Brain pericyte (primary cell): ENCODE measurements at regions not wholly inside any gene's neighbourhood (a gene's known extent, or its start where the extent isn't known, plus 50 kb on each side); places are given as distances from the start of the nearest gene placed in this dataset.

Experiments used
- DNase-seq: peaks from one replicate; pipeline ENCODE4 v3.0.0-alpha.2; 2012; ENCODE audit warnings: low read depth, low spot score

DNA sequence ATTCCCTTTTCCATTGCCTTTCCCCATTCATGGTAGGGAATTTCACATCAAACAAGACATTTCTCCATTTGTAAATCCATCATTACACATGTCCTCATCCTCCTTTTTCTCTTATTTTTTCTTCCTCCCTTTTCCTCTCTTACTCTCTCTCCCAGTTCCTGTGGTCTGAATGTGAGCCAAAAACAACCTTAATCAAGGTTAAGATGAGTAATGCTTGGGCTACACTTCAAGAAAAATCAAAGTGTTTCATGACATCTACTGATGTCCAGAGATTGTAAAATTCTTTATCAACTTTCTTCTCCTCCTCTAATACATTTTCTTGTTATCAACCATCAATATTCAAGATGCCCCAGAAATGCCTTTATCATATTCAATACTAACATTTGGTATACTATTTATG is 172.5 kb upstream of the PRNP start:
- no peak for DNase-seq

DNA sequence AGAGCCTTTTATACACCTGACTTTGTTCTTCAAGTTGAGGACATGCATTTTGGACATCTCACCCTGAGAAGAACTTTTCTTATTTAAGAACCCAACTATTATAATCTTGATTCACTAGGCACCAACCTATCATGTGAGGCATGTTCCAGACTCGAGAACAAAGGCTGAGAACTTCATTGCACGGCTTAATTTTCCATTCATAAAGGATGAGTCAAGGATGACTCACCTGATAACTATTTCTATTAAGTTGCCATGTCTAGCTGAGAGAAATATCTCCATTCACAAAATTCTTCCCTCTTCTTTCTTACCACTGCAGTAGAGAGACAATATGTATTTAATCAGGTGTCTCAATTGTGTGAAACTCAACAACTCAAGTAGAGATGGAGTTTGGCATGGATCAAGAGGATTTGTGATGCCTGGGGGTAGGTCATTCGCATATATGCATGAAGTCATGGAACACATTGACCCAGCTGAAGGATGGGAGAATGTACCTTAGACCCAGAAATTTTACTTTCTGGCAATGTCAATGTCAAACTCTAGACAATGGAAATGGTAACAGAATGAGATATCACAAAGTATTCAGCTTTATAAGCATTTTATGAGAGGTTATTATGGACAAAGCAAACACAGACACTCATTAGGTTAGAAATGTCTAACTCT is 173.2 kb upstream of the PRNP start:
- no peak for DNase-seq

DNA sequence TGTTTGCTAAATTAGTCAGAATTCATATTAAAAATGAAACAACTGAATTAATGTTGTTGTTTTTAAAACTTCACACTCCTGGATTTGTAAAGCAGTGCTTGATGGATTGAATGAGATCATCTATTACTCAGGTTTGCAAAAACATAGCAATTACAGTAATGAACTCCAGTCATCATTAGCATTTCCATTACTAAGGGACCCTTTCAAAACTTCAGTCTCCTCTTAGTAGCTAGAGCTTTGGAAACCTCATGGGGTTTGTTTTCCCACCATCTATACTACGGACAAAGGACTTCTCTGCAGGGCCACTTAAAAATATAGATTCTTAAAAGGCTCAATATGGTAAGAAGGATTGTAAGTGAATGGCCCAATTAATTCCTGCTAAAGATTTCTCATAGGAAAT is 174.5 kb upstream of the PRNP start:
- no peak for DNase-seq

DNA sequence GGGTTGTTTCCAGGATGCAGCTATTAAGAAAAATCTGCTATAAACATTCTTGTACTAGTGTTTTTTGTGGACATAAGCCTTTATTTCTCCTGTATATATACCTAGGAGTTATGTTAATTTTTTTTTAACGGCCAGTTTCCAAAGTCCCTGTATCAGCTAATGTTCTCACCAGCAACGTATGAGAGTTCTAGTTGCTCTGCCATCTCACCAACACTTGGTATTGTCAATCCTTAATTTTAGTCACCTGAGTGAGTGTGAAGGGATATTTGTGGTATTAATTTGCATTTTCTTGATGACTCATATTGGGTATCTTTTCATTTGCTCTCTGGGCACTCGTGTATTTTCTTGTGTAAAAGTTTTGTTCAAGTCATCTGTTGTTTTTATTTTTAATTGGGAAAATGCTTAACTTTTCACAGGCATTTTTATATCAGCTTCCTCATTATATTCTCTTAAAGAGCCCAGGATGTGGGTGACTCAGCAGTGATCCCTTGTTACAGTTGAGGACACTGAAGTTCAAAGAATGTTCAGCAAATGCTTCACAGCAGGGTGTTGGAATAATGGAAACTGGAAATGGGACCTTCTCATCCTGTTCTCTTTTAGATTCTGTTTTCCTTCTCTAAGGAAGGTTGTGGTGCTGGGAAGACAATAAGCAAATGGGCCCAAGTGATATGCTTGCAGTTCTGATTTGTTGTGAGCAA is 176.3 kb upstream of the PRNP start:
- DNase-seq = no peak

DNA sequence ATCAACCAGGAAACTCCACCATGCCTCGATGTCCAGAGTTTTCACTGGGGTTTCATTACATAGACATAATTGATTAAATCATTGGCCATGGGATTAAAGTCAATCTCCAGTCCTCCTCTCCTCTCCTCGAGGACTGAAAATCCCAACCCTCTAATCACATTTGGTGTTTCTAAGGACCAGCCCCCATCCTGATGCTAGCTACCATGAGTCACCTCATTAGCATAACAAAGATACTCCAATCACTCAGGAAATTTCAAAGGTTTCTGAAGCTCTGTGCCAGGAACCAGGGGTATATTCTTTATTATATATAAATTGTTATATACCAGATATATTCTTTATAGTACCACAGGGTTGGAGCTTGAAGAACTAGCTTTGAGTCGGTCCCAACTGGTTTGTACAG is 177.5 kb upstream of the PRNP start:
- no peak for DNase-seq

DNA sequence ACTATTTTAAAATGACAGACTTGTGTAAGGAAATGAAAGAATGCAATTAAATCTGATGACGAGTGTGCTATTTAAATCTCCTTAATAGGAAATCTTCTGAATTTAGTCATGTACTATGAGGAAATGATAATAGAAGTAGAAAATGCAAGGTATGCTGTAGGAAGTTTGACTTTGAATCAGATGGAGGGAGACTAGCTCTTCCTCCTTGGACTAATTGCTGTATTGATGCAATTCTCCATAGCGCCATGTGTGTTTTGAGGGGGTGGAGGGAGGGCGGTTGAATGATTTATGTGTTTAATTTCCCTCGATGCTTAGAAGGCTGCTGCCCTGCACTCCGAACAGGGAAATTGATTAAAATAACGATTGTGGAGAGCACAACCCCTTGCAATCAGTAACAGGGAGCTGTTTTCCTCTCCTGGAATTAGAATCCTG is 179.0 kb upstream of the PRNP start:
- no peak for DNase-seq

DNA sequence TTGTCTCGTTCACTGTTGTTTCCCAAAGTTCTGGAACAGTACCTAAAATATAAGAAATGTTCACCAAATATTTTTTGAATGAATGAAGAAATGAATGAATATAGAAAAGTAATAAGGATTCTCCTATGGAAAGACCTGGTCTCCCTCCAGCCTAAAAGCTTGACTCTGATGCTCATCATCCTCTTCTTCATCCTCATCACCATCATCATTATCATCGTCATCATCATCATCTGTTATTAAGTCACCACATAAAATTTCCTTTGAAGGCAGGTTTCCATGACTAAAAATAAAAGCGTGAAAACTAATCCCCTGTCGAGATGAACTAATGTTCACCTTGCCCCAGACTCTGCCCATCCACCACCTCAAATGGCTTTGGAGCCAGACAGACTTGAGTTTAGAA is 181.4 kb upstream of the PRNP start:
- no peak for DNase-seq

DNA sequence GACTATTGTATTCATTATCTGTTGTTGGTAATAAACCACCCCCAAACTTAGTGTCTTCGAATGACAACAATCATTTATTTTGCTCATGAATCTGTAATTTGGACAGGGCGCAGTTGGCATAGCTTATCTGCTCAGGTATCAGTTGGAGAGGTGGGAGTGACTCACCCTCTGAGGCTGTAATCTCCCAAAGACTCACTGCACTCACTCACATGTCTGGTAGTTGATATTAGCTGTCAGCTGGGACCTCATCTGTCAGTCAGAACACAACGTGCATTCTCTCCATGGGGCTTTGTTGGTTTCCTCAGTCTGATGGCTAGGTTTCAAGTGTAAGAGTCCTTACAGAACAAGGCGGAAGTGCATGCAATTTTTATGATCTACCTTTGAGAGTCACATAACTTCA is 183.5 kb upstream of the PRNP start:
- no peak for DNase-seq

DNA sequence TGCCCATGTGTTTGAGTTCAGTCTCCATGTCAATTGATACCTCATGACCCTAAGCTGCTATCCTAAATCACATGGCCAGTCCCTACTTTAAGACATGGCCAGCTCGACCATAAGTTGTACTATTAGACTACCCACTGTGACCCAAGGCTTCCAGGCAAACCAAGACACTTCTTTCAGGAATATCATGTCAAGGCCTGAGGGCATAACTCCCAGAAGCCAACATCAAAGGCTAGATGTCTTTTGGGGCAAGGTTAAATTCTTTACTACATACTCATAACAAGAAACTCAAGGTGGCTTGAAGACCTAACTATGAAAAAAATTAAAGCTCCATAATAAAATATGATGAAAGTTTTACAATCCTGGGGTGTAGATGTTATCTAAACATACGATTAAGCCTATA is 192.9 kb upstream of the PRNP start:
- DNase-seq = no peak

DNA sequence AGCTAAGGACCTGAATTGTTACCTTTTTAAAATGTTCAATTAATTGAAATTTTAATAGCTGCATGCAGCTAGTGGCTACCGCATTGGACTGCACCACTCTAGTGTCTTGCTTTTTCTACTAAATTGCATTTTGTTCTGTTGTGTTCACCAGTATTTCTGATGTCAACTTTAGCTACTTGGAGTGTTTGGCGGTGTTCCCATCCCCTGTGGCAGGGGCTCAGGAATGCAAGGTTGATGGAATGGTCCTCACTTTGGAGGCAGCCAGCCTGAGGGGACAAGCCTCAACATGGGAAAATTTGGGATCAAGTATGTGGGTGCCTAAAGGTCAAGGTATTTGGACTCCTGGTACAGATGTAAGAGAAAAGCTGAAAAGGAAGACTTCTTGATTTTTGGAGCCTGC is 194.6 kb upstream of the PRNP start:
- DNase-seq = no peak

DNA sequence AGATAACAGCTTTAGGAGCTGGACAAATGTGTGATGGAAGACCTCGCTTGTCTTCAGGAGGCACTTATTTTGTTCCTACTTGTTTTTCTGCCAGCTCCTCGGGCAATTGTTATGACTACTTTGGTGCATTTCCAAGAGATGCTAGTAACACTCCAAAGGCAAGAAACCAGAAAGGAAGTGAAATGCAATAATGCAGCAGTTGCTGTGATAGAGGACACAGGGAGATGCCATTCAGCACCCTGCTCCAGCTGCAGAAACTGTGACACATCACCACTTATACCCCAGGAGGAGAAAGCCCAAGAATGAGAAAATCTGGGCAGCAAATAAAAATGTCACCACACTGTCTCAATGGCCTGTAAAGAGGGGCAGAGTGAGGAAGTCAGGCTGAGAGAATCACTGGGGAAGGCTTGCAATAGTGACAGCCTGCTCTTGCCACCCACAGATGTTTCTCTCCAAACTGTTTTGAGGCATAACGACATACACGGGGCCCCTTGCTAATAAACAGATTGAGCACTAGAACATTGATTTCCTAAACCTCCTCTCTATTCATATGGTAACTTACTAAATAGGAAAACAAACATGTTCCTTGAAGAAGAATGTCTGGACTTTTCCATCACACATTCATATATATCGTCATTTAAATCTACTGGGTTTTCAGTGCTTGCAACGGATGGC is 195.5 kb upstream of the PRNP start:
- no peak for DNase-seq

DNA sequence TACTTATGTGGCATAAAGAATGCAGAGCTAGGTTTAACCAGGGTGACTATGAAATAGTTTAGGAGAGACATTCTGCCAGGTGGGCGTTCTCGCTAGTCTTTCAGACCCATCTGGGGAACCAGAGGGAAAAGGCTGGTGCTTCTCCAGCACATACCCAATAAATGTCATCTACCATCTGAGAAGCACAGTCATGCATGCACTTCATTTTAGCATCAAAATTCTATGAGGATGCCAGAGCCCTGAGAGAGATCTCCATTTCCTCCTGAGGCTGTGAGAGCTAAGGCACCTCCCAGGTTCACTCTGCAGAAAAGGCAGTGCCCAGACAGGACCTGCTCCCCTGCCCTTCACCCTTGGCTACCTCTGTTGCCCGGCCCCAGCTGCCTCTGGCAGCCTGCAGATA is 196.2 kb upstream of the PRNP start:
- no peak for DNase-seq

DNA sequence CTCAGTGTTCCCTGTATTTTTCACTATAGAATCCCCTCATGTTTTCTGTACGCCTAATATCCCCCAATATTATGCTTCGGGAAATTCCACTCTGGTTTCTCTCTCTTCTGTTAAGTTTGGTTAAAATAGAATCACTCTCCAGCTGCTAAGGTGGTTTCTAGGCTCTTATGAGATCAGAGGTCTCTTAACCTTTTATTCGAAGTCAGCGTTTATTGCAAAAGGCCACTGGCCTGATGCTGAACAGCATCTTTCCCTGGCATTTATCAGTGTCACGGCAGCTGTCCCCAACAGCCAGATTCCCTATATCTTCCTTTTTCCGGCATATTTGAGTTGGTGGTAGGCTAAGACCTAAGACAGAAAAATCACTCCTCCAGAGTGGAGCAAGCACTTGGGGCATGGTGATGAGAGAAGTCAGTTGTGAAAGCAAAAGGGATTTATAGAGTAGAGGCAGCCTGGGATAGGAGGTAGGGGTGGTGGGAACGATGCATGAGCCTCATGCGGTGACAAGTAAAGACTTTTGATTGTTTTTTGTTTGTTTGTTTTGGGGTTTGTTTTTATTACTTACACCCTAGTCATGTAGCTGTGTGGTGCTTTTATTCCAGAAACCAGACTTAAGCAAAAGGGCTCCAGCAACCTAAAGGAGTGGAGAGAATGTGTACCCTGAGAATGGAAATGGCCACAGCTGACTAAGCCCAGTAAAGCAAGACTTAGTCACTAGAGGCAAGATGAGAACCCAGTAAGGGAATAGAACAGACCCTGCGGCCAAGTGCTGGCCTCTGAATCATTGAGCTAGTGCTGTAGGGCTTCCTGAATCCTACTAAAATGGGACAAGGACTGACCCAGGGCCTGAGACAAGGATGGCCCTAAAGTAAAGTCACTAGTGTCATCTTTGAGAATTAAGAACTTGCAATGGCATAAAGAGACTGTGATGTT is 197.6 kb upstream of the PRNP start:
- no peak for DNase-seq

DNA sequence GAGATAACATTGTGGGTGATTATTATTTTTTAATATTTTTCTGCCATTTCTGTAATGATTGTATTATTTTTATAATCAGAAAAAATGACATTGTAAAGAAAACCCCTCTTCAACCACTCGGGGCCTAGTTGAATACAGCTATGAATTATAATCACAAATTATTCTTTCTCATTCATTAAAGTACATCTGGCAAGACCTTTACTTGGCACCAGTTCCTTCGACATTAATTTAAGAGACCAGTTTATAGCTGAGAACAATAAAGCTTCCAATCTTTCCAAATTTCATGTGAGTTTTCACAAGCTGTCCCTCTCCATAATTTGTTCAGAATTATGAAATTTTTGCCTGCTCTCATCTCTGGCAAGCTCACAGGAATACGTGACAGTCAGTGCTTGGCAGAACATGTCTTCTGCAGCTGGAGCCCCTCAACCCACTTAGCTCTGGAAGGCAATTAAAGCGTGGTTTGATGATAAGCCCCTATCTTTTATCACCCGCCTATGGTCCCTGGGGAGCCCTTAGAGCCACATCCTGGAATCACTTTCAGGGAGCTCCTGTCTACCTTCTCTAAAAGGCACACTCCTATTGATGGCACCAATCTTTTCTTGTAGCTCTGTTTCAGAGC is 201.8 kb upstream of the PRNP start:
- no peak for DNase-seq

DNA sequence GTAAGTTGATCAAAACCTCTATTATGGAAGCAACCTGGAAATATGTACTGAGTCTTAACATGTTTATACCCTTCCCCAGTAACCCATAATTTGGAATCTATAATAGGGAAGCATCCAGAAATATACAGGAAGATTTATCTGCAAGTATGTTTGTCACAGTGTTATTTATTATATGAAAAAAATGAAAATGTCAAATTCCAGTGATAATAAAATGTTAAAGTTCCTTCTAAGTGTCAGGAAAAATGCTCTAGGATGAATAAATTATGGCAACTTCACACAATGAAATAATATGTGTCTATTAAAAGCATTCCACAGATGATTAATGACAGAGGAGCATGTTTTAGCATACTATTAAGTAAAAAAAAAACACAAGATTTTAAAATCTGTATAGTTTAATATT is 202.3 kb upstream of the PRNP start:
- no peak for DNase-seq

DNA sequence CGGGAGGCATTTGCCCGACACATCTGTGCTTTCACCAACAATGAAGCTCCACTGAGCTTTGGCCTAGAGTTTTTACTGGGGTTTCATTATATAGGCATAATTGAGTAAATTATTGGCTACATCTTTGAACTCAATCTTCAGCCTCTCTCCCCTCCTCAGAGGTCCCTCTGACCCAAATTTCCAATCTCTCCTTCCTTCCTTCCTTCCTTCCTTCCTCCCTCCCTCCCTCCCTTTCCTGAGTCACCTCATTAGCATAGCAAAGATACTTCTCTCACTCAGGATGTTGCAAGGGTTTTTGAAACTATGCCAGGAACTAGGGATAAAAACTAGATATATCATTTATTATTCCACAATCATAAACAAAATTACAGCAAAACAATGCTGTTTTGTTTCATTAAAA is 202.8 kb upstream of the PRNP start:
- DNase-seq = no peak

DNA sequence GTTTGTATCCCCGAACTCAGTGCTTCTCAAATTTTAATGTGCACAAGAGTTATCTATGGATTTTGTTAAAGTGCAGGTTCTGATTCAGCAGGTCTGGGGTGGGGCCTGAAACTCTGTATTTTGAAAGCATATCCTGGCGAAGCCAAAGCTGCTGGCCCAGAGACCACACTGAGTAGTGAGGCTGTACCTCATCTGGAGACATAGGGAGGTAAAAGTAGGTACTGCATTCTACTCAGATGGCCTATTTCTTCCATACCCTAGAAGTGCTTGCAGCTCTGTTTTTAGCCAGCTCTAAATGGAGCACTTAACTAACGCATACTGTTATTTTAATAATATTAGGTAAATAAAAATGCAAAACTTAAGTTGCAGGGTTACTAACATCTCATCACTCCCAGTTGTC is 206.2 kb upstream of the PRNP start:
- no peak for DNase-seq

DNA sequence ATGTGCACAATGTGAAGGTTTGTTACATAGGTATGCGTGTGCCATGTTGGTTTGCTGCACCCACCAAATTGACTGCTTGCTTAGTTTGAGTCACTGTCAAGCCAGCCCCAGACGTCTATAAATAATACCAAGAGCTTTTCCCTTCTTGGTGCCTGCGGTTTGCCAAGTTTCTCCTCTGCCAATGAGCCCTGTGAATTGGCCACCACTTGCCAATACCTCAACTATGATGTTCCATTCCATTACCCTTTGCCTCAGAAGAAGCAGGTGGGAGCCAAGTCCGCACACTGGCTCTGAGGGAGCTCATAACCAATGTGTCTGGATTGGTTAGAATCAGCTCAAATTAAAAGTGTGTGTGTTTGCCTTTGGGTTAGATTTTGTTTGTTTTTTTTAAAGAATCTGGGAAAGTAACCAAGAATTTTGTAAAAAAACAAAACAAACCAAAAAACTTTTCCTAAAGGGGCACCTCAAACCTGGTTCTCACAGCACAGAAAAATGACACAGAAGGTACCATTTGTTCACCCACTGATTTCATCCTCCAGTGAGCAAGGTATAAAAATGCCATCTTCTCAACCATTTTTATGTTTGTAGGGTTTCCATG is 209.3 kb upstream of the PRNP start:
- no peak for DNase-seq

DNA sequence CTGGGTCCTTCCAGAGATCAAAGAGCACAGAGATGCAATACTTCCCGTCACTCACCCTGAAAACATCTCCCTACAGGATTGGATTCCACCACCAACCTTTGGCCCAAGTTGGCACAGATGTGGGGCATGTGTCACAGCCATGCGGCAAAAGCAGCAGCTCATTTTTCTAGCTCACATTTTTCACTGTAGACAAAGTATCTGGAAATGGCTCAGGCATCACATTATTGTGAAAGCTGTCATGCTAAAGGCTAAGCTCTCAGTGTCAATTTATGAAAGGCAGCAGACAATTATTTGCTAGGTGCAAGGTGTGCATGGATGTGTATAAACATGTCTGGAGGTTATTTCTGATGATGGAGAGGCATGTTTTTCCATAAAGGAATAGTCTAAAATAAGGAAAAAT is 213.3 kb upstream of the PRNP start:
- DNase-seq = no peak

DNA sequence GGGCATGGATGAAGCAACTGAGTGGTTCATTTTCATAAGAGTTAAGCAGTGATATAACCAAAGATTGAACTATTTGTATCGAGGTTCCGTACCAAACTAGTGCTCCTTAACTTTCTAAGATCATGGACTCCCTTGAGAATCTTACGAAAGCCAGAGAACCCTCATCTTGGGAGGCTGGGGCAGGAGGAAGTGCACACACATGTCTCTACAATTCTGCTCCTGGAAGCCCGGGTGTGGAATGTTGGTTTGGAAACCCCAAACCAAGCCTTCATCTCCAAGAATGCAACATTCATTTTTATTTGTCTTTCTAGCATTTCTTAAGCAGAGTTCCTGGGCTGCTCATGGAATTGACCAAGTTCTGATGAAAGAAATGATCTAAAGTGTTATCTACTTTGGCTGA is 215.0 kb upstream of the PRNP start:
- no peak for DNase-seq

DNA sequence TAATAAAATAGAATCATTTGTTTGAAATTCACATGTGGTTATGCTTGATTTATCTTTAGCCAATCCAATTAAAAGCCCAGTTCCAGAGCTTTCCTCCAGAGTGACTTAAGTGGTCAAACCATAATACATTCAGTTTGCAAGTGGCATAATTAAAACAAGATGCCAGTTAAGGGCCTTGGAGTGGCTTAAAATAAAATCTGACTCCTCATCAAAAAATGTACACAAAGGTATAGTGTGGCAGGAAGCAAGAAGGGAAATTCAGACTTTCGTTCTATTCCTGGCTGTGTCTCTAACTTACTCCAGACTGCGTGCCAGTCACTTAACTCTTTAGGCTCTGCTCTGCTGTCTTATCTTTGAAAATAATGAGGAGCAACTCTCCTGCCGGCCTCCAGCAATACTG is 215.9 kb upstream of the PRNP start:
- no peak for DNase-seq
